ENCODE measurements at regions not wholly inside any gene's neighbourhood (a gene's known extent, or its start where the extent isn't known, plus 50 kb on each side); places are given as distances from the start of the nearest gene placed in this dataset.

DNA sequence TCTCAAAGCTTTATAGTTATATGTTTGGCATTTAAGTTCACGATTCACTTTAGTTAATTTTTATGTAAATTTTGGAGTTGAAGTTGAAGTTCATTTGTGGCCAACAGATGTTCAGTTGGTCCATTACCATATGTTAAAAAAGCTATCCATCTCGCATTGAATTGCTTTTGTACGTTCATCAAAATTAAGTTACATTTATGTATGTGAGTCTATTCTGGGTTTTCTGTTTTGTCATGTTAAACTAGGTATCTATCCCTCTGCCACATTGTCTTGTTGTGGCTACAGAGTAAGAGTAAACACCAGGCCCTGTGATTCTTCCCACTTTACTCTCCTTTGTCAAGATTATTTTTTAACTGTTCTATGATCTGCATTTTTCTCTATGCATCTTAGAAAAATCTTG lies 237.3 kb downstream of the BMP2 start:
- no peak for TF ChIP-seq EZH2 (IDR thresholded peaks at IDR 0.05; ENCODE audit: insufficient read depth, poor library complexity, severe bottlenecking)
- no peak for TF ChIP-seq EZH2phosphoT487 (IDR thresholded peaks at IDR 0.05; ENCODE audit: insufficient read depth, low read depth)

Measured in GM23248 (cell line).